SU-DHL-6 (cell line): ENCODE measurements at regions not wholly inside any gene's neighbourhood (a gene's known extent, or its start where the extent isn't known, plus 50 kb on each side); places are given as distances from the start of the nearest gene placed in this dataset.
A peak's percentile ranks its signal among the peaks of the same experiment; 100 is the strongest.

Source experiments
- H2AFZ ChIP-seq: fragments of 200-600 bp; sonication (generic); 2 replicates; pipeline ENCODE4 v1.6.1; 2014; ENCODE audit warnings: low read depth, mild to moderate bottlenecking, moderate library complexity, mixed read lengths, antibody characterized with exemption, low read length; ENCODE audit not compliant: severe bottlenecking
- H3F3A ChIP-seq: fragments of 200-600 bp; shearing (Covaris generic); 2 replicates; pipeline ENCODE4 v1.6.0; 2016; ENCODE audit warnings: antibody characterized with exemption, mild to moderate bottlenecking; ENCODE audit not compliant: insufficient read depth
- H3K27ac ChIP-seq: fragments of 200-600 bp; sonication (generic); 2 replicates; pipeline ENCODE4 v1.5.1; 2016; ENCODE audit warnings: low read depth, mild to moderate bottlenecking, low read length, moderate library complexity, mixed read lengths
- H3K27me3 ChIP-seq: fragments of 200-600 bp; sonication (generic), shearing (Covaris generic); 2 replicates; pipeline ENCODE4 v1.6.0; 2014; ENCODE audit warnings: mild to moderate bottlenecking, low read length
- H3K36me3 ChIP-seq: fragments of 200-600 bp; sonication (generic); 2 replicates; pipeline ENCODE4 v1.6.1; 2014; ENCODE audit warnings: mild to moderate bottlenecking, low read length, mixed read lengths
- H3K4me2 ChIP-seq: fragments of 300-600, 200-600 bp; shearing (Covaris generic), sonication (generic); 2 replicates; pipeline ENCODE4 v1.6.0; 2014; ENCODE audit warnings: low read length, low read depth, mild to moderate bottlenecking; ENCODE audit not compliant: poor library complexity, severe bottlenecking
- H3K4me3 ChIP-seq: fragments of 200-600 bp; sonication (generic); 2 replicates; pipeline ENCODE4 v1.5.1; 2014; ENCODE audit warnings: antibody characterized with exemption, low read length, mild to moderate bottlenecking, mixed read lengths; ENCODE audit not compliant: insufficient read depth, poor library complexity, severe bottlenecking
- H3K79me2 ChIP-seq: fragments of 200-600 bp; sonication (generic); 2 replicates; pipeline ENCODE4 v1.6.1; 2014; ENCODE audit warnings: mild to moderate bottlenecking, low read length, moderate library complexity; ENCODE audit not compliant: insufficient read depth
- H3K9ac ChIP-seq: fragments of 200-600 bp; sonication (generic); 2 replicates; pipeline ENCODE4 v1.7.0; 2014; ENCODE audit warnings: mild to moderate bottlenecking, low read length
- H3K9me2 ChIP-seq: fragments of 200-600 bp; sonication (generic); replicated peaks from 2 replicates; pipeline ENCODE4 v1.6.1; 2014; ENCODE audit warnings: low read length; ENCODE audit not compliant: insufficient read depth
- H3K9me3 ChIP-seq: fragments of 200-600 bp; sonication (generic); 2 replicates; pipeline ENCODE4 v1.6.1; 2014; ENCODE audit warnings: low read length, mixed read lengths; ENCODE audit not compliant: insufficient read depth
- H4K20me1 ChIP-seq: fragments of 200-600 bp; sonication (generic); 2 replicates; pipeline ENCODE4 v1.6.1; 2014; ENCODE audit warnings: low read depth, mild to moderate bottlenecking, antibody characterized with exemption, low read length, moderate library complexity, mixed read lengths
- EZH2phosphoT487 ChIP-seq: fragments of 200-600 bp; sonication (generic), shearing (Covaris generic); conservative IDR thresholded peaks from 2 replicates; pipeline ENCODE4 v1.6.1; 2018; ENCODE audit warnings: mild to moderate bottlenecking, antibody characterized with exemption, low read length, moderate library complexity, mixed read lengths
- TF ChIP-seq, protein P1 (sequence below): fragments of 200-600 bp; sonication (generic); IDR thresholded peaks from one replicate; pipeline ENCODE4 v1.5.1; 2017; ENCODE audit warnings: antibody characterized with exemption, mild to moderate bottlenecking, low read length, moderate library complexity; ENCODE audit not compliant: insufficient read depth, poor library complexity, severe bottlenecking

- H3K4me2 ChIP-seq: no peak overlapping the region
These were observed 99.7 kb downstream of the SPRY4 start for GRCh38 chr5:142225141-142225540.

GRCh38 chr5:142222866-142223558 lies 101.8 kb downstream of the SPRY4 start:
- TF ChIP-seq, protein P1, sequence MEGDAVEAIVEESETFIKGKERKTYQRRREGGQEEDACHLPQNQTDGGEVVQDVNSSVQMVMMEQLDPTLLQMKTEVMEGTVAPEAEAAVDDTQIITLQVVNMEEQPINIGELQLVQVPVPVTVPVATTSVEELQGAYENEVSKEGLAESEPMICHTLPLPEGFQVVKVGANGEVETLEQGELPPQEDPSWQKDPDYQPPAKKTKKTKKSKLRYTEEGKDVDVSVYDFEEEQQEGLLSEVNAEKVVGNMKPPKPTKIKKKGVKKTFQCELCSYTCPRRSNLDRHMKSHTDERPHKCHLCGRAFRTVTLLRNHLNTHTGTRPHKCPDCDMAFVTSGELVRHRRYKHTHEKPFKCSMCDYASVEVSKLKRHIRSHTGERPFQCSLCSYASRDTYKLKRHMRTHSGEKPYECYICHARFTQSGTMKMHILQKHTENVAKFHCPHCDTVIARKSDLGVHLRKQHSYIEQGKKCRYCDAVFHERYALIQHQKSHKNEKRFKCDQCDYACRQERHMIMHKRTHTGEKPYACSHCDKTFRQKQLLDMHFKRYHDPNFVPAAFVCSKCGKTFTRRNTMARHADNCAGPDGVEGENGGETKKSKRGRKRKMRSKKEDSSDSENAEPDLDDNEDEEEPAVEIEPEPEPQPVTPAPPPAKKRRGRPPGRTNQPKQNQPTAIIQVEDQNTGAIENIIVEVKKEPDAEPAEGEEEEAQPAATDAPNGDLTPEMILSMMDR: no peak
- no peak for TF ChIP-seq EZH2phosphoT487
- no peak overlapping the region for H3K4me2 ChIP-seq
- H3K4me3 ChIP-seq: no peak overlapping the region
- H3K9me3 ChIP-seq: no peaks in the 10 kb centered on the region
- no peaks in the 10 kb centered on the region for H3K79me2 ChIP-seq
- H3K9me2 ChIP-seq: no peaks in the 10 kb centered on the region
- no peaks in the 10 kb centered on the region for H3K27me3 ChIP-seq
- H4K20me1 ChIP-seq: no peaks in the 10 kb centered on the region
- peak overlapping the region; percentile 52 for H3K27ac ChIP-seq
- H3K9ac ChIP-seq: no peak overlapping the region
- no peak overlapping the region for H2AFZ ChIP-seq
- H3F3A ChIP-seq: peaks cover 6% of the 10 kb centered on the region
- H3K36me3 ChIP-seq: no peaks in the 10 kb centered on the region

More at GRCh38 chr5:142225141-142225540, 99.7 kb downstream of the SPRY4 start:
- no peak overlapping the region for H2AFZ ChIP-seq
- no peak overlapping the region for H3K4me3 ChIP-seq
- H3K79me2 ChIP-seq: no peaks in the 10 kb centered on the region
- no peak overlapping the region for H3K9ac ChIP-seq
- TF ChIP-seq EZH2phosphoT487: no peak
- TF ChIP-seq, protein P1: no peak
- no peaks in the 10 kb centered on the region for H4K20me1 ChIP-seq
- peaks cover 6% of the 10 kb centered on the region for H3F3A ChIP-seq
- no peaks in the 10 kb centered on the region for H3K27me3 ChIP-seq
- no peaks in the 10 kb centered on the region for H3K9me2 ChIP-seq
- no peaks in the 10 kb centered on the region for H3K36me3 ChIP-seq
- no peak overlapping the region for H3K27ac ChIP-seq
- H3K9me3 ChIP-seq: no peaks in the 10 kb centered on the region

GRCh38 chr5:142222225-142222865 lies 102.5 kb downstream of the SPRY4 start:
- Histone ChIP-seq H3F3A (peaks cover 6% of the 10 kb centered on the region), H3K9me3 (no peaks in the 10 kb centered on the region), H3K4me3 (no peak overlapping the region), H3K79me2 (no peaks in the 10 kb centered on the region), H3K9me2 (no peaks in the 10 kb centered on the region), H2AFZ (no peak overlapping the region), H3K4me2 (no peak overlapping the region), H4K20me1 (no peaks in the 10 kb centered on the region), H3K27ac (no peak overlapping the region), H3K9ac (no peak overlapping the region), H3K27me3 (no peaks in the 10 kb centered on the region), H3K36me3 (no peaks in the 10 kb centered on the region)
- TF ChIP-seq, protein P1: no peak
- TF ChIP-seq EZH2phosphoT487: no peak
